ENCODE measurements at regions not wholly inside any gene's neighbourhood (a gene's known extent, or its start where the extent isn't known, plus 50 kb on each side); places are given as distances from the start of the nearest gene placed in this dataset.

DNA sequence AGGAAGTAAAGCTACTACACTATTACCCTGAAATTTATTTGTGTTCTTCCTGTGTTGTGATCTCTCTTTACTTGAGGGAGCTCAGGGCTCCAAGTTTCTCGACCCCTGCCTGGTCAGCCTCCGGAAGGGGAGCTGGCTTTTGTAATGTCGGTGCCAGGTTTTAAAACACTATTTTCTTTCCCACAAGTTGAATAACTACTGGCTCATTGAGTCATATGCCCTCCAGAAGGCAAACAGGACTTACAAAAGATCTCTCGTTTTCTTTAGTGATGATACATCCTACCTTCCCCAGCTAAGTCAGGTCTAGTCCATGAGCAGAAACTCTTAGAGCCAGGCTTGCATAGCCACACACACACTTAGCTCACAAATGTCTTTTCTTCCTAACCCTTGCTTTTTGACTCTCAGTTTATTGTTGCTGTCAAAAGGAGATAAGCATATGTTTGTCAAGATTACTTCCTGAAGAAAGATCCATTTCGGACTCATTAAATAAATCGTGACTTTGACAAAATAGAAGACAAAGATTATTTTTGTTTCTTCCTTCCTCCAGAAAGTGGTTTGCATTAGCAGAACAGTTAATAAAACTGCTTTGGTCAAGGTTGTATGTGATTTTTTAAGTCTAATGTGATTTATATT lies 209.8 kb upstream of the FLRT2 start:
- TF ChIP-seq POLR2A (IDR thresholded peaks at IDR 0.05; ENCODE audit: low read length), result no peak
- no peak for TF ChIP-seq GATA1 (IDR thresholded peaks at IDR 0.05; ENCODE audit: low read depth, low read length)

Measured in erythroblast (primary cell).